GM18507 (cell line): ENCODE measurements at regions not wholly inside any gene's neighbourhood (a gene's known extent, or its start where the extent isn't known, plus 50 kb on each side); places are given as distances from the start of the nearest gene placed in this dataset.

Source experiments
- DNase-seq: peaks from one replicate; pipeline ENCODE4 v3.0.0; 2011; ENCODE audit warnings: low read depth; ENCODE audit not compliant: insufficient read length; ENCODE audit errors: extremely low spot score
- FAIRE-seq: peaks from 2 replicates; lab custom pipeline; 2011; peaks lifted over from hg19 to GRCh38; lab: Jason Lieb, UNC

DNA sequence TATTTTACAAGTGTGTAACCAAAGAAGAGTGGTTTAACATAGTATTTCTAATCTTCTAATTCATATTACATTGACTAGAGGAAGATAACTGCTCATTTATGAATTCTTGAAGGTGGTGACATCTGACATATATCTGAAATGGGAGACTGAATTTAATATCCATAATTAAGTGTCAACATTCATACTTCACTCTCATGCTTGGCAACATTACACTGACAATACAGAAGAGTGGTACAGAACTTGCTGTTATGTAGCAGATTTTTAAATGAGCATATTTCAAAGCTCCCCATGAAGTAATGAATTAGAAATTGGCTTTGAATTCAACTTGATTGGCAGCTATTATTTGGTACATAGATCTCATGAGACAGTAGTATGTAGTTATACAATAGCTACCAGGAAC, 125.8 kb upstream of the POT1 start:
- no peak for DNase-seq
- FAIRE-seq = no peak

- FAIRE-seq (no peak), DNase-seq (no peak)
Measured at GRCh38 chr7:125046767-125047166, 117.1 kb upstream of the POT1 start.

DNA sequence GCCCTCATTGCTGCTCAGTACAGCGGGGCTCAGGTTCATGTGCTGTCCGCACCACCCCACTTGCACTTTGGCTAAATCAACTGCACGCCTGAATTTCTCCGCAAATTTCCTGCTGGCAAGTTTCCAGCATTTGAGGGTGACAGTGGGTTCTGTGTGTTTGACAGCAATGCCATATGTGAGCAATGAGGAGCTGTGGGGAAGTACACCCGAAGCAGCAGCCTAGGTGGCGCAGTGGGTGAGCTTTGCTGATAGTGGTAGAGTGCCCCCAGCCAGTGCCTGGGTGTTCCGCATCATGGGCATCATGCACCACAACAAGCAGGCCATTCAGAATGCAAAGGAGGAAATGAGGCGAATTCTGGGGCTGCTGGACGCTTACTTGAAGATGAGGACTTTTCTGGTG, 103.9 kb upstream of the POT1 start:
- DNase-seq = no peak
- no peak for FAIRE-seq

- DNase-seq (no peak), FAIRE-seq (no peak)
Measured at GRCh38 chr7:125032943-125033342, 103.3 kb upstream of the POT1 start.

DNA sequence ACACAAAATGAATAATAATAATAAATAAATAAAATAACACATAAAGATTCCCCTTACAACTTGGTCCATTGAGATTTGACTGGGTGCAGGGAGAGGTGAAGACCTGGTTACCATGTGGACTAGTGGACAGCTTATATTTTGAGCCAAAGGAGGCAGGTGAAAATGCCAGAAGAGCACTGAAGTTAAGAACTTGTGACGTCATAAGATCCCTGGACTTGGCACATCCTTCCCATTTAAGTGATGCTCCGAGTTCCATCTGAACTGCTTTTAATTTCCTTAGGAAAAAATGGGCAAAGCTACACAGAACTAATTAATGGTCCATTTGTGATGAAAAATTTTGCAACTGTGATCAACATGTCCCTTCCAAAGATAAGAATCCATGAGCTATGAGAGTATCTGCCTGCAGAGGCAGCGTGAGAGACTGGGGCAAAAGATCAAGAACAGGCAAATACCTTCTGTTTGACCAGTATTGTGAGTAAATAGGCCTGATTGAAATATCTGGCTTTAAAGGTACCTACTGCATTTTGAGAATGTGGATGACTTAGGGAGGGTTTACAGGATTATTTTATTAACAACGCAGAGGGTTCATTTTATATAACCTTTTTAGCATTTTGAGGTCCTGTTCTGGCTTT, 101.2 kb upstream of the POT1 start:
- FAIRE-seq (no peak), DNase-seq (no peak)

GRCh38 chr7:125025620-125026019, 96.0 kb upstream of the POT1 start:
- DNase-seq (no peak), FAIRE-seq (no peak)

DNA sequence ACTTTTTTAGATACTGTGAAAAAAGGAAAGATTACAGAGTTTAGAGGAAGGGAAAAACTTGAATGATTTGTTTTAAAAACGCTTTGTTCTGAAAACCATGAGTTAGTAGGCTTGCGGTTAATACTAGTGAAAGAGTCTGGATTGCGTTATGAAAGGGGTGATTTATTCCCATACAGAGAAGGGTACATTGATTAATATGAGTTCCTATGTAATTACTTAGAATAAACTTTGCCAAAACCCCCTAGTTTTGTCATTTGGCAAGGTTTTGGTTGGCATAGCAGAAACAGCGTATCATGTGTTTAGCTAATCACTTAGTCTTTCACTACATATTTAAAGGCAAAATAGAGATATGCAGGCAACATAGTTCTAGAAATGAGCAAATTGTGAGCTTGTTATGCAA, 91.2 kb upstream of the POT1 start:
- DNase-seq = no peak
- FAIRE-seq = no peak

DNA sequence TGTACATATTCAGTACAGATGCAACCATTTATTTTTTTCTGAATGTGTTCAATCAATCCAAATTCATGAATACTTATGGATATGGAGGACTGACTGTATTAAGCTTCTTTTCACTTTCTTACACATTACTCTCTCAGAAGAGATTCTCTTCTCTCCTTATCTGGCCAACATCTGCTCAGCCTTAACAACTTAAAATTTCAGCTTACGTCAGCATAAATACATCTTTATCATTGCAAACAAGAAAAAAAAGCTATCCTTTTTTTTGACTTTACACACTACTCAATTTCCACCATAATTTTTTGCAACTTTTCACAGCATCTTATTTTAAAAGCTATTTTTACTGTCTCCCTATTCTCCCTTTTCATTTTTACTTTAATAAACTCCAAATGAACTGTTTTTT, 80.9 kb upstream of the POT1 start:
- DNase-seq = no peak
- no peak for FAIRE-seq

DNA sequence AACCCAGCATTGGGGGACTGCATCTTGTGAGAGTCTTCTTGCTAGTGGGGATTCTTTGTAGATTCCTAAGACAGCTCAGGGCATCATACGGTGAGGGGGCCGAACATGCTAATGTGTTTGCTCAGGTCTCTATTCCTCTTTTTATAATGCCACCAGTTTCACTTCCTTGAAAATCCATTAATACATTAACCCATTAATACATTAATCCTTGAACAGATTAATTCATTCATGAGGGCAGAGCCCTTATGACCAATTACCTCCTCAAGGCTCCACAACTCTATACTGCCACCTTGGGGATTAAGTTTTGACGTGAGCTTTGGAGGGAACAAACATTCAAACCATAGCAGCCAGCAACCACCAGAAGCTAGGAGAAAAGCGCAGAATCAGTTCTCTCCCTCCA, 67.2 kb upstream of the POT1 start:
- DNase-seq (no peak), FAIRE-seq (no peak)

- no peak for DNase-seq
- no peak for FAIRE-seq
Measured at GRCh38 chr7:124992851-124993562, 63.4 kb upstream of the POT1 start.

DNA sequence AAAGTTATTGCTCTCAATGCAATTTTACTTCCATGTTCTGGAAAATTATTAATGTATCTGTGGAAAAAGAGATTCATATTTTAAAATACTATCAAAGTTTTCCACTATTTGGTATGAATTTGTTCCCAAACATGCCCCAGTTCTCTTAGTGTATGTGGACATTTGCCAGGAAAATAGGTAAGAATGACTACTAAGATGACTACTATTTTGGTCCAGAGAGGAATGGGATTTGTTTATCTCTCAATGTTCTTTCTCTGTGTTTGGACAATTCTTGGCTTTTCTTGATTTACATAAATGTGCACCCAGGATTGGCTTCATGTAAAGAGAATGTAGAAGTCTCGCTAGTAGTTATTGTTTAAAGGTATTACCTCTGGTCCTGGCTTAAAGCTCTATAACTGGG, 60.3 kb upstream of the POT1 start:
- FAIRE-seq (no peak), DNase-seq (no peak)
